ENCODE measurements at regions not wholly inside any gene's neighbourhood (a gene's known extent, or its start where the extent isn't known, plus 50 kb on each side); places are given as distances from the start of the nearest gene placed in this dataset.

DNA sequence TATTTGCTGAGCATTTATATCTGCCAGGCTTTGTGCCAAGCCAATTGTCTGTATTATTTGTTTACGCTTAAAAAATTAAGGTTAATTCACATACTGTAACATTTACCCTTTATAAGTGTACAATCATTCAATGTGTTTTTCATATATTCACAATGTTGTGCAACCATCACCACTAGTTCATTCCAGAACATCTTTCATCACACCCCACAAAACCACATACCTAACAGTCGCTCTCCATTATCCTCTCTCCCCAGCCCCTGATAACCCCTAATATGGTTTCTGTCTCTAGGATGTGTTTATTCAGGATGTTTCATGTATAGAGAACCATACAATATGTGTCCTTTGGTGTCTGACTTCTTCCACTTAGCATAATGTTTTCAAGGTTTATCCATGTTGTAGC is 234.1 kb downstream of the INSIG2 start (continued):
- no peak for TF ChIP-seq TARDBP (IDR thresholded peaks at IDR 0.05; ENCODE audit: borderline replicate concordance)
- TF ChIP-seq BCL11A (IDR thresholded peaks at IDR 0.05; ENCODE audit: low read depth, low read length) = no peak
- no peak for TF ChIP-seq DPF2 (IDR thresholded peaks at IDR 0.05)
- TF ChIP-seq KAT2A (conservative IDR thresholded peaks at IDR 0.05; ENCODE audit: control insufficient read depth, low read depth, low read length) = no peak
- TF ChIP-seq MXI1 (IDR thresholded peaks at IDR 0.05; ENCODE audit: low read depth, low read length) = no peak
- TF ChIP-seq, protein P1, sequence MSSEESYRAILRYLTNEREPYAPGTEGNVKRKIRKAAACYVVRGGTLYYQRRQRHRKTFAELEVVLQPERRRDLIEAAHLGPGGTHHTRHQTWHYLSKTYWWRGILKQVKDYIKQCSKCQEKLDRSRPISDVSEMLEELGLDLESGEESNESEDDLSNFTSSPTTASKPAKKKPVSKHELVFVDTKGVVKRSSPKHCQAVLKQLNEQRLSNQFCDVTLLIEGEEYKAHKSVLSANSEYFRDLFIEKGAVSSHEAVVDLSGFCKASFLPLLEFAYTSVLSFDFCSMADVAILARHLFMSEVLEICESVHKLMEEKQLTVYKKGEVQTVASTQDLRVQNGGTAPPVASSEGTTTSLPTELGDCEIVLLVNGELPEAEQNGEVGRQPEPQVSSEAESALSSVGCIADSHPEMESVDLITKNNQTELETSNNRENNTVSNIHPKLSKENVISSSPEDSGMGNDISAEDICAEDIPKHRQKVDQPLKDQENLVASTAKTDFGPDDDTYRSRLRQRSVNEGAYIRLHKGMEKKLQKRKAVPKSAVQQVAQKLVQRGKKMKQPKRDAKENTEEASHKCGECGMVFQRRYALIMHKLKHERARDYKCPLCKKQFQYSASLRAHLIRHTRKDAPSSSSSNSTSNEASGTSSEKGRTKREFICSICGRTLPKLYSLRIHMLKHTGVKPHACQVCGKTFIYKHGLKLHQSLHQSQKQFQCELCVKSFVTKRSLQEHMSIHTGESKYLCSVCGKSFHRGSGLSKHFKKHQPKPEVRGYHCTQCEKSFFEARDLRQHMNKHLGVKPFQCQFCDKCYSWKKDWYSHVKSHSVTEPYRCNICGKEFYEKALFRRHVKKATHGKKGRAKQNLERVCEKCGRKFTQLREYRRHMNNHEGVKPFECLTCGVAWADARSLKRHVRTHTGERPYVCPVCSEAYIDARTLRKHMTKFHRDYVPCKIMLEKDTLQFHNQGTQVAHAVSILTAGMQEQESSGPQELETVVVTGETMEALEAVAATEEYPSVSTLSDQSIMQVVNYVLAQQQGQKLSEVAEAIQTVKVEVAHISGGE (CRISPR knock-in tag; IDR thresholded peaks at IDR 0.05) = no peak
- no peak for TF ChIP-seq SIN3A (IDR thresholded peaks at IDR 0.05; ENCODE audit: low read depth, low read length)
- TF ChIP-seq HDAC6 (IDR thresholded peaks at IDR 0.05; ENCODE audit: unreplicated experiment) = no peak
- TF ChIP-seq MLLT1 (IDR thresholded peaks at IDR 0.05) = no peak

Measured in GM12878 (cell line).